ENCODE measurements at regions not wholly inside any gene's neighbourhood (a gene's known extent, or its start where the extent isn't known, plus 50 kb on each side); places are given as distances from the start of the nearest gene placed in this dataset.

DNA sequence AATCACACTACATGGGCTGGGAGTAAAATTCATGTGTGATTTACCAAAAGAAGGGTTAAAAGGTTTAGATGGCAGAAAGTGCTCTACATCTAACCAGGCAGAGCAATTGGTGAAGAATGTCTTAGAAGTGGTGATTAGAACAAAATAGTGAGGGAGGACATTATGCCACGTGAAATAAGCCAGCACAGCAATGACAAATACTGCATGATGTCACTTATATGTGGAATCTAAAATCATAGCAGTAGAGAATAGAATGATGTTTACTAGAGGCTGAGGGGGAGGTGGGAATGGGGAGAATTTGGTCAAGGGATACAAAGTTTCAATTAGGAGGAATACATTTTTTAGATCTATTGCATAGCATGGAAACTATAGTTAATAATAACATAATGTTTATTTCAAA, 253.3 kb downstream of the KCNS3 start:
- no peak for DNase-seq
- TF ChIP-seq, protein P1, sequence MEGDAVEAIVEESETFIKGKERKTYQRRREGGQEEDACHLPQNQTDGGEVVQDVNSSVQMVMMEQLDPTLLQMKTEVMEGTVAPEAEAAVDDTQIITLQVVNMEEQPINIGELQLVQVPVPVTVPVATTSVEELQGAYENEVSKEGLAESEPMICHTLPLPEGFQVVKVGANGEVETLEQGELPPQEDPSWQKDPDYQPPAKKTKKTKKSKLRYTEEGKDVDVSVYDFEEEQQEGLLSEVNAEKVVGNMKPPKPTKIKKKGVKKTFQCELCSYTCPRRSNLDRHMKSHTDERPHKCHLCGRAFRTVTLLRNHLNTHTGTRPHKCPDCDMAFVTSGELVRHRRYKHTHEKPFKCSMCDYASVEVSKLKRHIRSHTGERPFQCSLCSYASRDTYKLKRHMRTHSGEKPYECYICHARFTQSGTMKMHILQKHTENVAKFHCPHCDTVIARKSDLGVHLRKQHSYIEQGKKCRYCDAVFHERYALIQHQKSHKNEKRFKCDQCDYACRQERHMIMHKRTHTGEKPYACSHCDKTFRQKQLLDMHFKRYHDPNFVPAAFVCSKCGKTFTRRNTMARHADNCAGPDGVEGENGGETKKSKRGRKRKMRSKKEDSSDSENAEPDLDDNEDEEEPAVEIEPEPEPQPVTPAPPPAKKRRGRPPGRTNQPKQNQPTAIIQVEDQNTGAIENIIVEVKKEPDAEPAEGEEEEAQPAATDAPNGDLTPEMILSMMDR (conservative IDR thresholded peaks at IDR 0.05): no peak
- TF ChIP-seq EZH2 (IDR thresholded peaks at IDR 0.05; ENCODE audit: low read depth): no peak
- ChIA-PET POLR2A (ENCODE audit: unreplicated experiment) (no interaction called here), CTCF (no interaction called here)
- no peak overlapping the region for H3K27ac ChIP-seq
- H3K9me2 ChIP-seq (ENCODE audit: insufficient read depth): no peaks in the 10 kb centered on the region
- H3K79me2 ChIP-seq (ENCODE audit: low read depth): no peaks in the 10 kb centered on the region
- no peak overlapping the region for H2AFZ ChIP-seq
- no TSS peak for BruUV-seq (replicated peaks)
- H3K4me1 ChIP-seq (replicated peaks; ENCODE audit: insufficient read depth): no peaks in the 10 kb centered on the region
- no peak overlapping the region for H3K4me2 ChIP-seq
- no peaks in the 10 kb centered on the region for H3K27me3 ChIP-seq (ENCODE audit: insufficient read depth, low read depth)
- no peak overlapping the region for H3K4me3 ChIP-seq
- no peaks in the 10 kb centered on the region; the same call in 1 of the 2 replicates for H3K9me3 ChIP-seq (ENCODE audit: insufficient read depth, low read depth)
- no peaks in the 10 kb centered on the region for H4K20me1 ChIP-seq (ENCODE audit: insufficient read depth)
- intact Hi-C loops (cut with micrococcal nuclease; ENCODE audit: unreplicated experiment): no loop called here
- H3F3A ChIP-seq (ENCODE audit: insufficient read depth, low read depth): no peaks in the 10 kb centered on the region
- no peaks in the 10 kb centered on the region for H3K36me3 ChIP-seq (ENCODE audit: low read depth)

DNA sequence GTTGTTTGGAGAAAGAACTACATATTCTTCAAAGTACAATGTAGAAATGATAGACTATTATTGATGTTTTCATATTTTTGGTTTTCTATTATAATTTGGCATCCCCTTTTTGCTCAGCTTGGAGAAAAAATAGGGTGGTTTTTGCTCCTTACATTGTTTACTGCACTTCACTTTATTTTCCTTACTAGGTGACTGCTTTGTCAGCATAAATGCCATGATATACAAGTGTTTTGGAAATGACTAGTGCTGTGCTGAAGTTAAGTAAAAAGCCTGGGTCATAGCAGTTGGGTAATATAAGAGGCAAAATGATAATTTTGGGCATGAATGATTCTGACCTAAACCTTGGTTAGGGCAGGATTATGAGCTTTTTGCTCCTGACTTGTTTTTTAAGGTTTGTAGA, 250.9 kb downstream of the KCNS3 start:
- Histone ChIP-seq H3F3A (ENCODE audit: insufficient read depth, low read depth) (no peaks in the 10 kb centered on the region), H3K27me3 (ENCODE audit: insufficient read depth, low read depth) (no peaks in the 10 kb centered on the region), H2AFZ (no peak overlapping the region), H3K4me3 (no peak overlapping the region), H4K20me1 (ENCODE audit: insufficient read depth) (no peaks in the 10 kb centered on the region), H3K79me2 (ENCODE audit: low read depth) (no peaks in the 10 kb centered on the region), H3K9me2 (ENCODE audit: insufficient read depth) (no peaks in the 10 kb centered on the region), H3K9me3 (ENCODE audit: insufficient read depth, low read depth) (no peaks in the 10 kb centered on the region), H3K4me2 (no peak overlapping the region), H3K27ac (no peak overlapping the region), H3K36me3 (ENCODE audit: low read depth) (no peaks in the 10 kb centered on the region), H3K4me1 (replicated peaks; ENCODE audit: insufficient read depth) (no peaks in the 10 kb centered on the region)
- intact Hi-C loops (cut with micrococcal nuclease; ENCODE audit: unreplicated experiment): no loop called here
- ChIA-PET POLR2A (ENCODE audit: unreplicated experiment) (no interaction called here), CTCF (no interaction called here)
- BruUV-seq (replicated peaks): no TSS peak
- no peak for DNase-seq
- TF ChIP-seq, protein P1 (conservative IDR thresholded peaks at IDR 0.05): no peak
- no peak for TF ChIP-seq EZH2 (IDR thresholded peaks at IDR 0.05; ENCODE audit: low read depth)

DNA sequence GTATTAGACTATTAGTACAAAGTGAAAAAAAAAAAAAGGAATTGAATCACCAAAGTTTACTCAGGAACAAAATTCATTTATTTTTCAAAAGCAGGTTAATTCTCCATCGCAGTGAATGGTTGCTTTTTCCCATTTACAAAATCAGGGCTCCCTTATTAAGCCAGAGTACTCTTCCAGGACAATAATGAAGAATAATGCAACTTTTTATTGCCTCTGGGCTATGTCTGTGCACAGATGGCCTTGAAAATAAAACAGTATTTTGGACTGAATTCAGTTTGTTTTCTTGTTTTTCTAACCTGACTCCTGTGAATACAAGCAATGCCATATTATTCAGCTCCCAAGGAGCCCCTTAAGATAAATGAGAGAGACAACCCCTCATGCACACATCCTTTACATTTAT, 246.8 kb downstream of the KCNS3 start:
- ChIA-PET POLR2A (ENCODE audit: unreplicated experiment) (no interaction called here), CTCF (no interaction called here)
- no TSS peak for BruUV-seq (replicated peaks)
- no peak overlapping the region for H3K4me2 ChIP-seq
- TF ChIP-seq EZH2 (IDR thresholded peaks at IDR 0.05; ENCODE audit: low read depth): no peak
- TF ChIP-seq, protein P1 (conservative IDR thresholded peaks at IDR 0.05): no peak
- H3K4me3 ChIP-seq: no peak overlapping the region
- no peaks in the 10 kb centered on the region for H3K9me2 ChIP-seq (ENCODE audit: insufficient read depth)
- no peaks in the 10 kb centered on the region for H4K20me1 ChIP-seq (ENCODE audit: insufficient read depth)
- H2AFZ ChIP-seq: no peak overlapping the region
- intact Hi-C loops (cut with micrococcal nuclease; ENCODE audit: unreplicated experiment): no loop called here
- H3K36me3 ChIP-seq (ENCODE audit: low read depth): no peaks in the 10 kb centered on the region
- DNase-seq: no peak
- H3K27me3 ChIP-seq (ENCODE audit: insufficient read depth, low read depth): no peaks in the 10 kb centered on the region
- H3K4me1 ChIP-seq (replicated peaks; ENCODE audit: insufficient read depth): no peaks in the 10 kb centered on the region
- H3K9me3 ChIP-seq (ENCODE audit: insufficient read depth, low read depth): no peaks in the 10 kb centered on the region
- no peaks in the 10 kb centered on the region for H3K79me2 ChIP-seq (ENCODE audit: low read depth)
- no peaks in the 10 kb centered on the region for H3F3A ChIP-seq (ENCODE audit: insufficient read depth, low read depth)
- H3K27ac ChIP-seq: no peak overlapping the region

Data from PC-9 (cell line).